Glomerular visceral epithelial cell (primary cell): ENCODE measurements at regions not wholly inside any gene's neighbourhood (a gene's known extent, or its start where the extent isn't known, plus 50 kb on each side); places are given as distances from the start of the nearest gene placed in this dataset.
A peak's percentile ranks its signal among the peaks of the same experiment; 100 is the strongest.

Experiments
- DNase-seq: peaks from one replicate; pipeline ENCODE4 v3.0.0-alpha.2; 2016; ENCODE audit errors: extremely low spot score

- DNase-seq, result peak; percentile 67
Measured at GRCh38 chr4:128601991-128602695, 207.4 kb upstream of the JADE1 start.

- DNase-seq, result peak; percentile 97
Measured at GRCh38 chr4:128600996-128601871, 208.3 kb upstream of the JADE1 start.

GRCh38 chr4:128600410-128600809 lies 209.1 kb upstream of the JADE1 start:
- DNase-seq, result peak; percentile 16

- DNase-seq, result no peak
Measured at GRCh38 chr4:128597500-128597899, 212.0 kb upstream of the JADE1 start.

- no peak for DNase-seq
Measured at GRCh38 chr4:128596853-128597252, 212.6 kb upstream of the JADE1 start.

GRCh38 chr4:128596115-128596514 lies 213.4 kb upstream of the JADE1 start:
- peak; percentile 23 for DNase-seq

- no peak for DNase-seq
Measured at GRCh38 chr4:128591482-128591881, 218.0 kb upstream of the JADE1 start.

- DNase-seq, result peak; percentile 28
Measured at GRCh38 chr4:128590773-128591172, 218.7 kb upstream of the JADE1 start.

GRCh38 chr4:128590034-128590740 lies 219.3 kb upstream of the JADE1 start:
- DNase-seq, result peak; percentile 45

- no peak for DNase-seq
Measured at GRCh38 chr4:128589384-128589965, 220.0 kb upstream of the JADE1 start.

GRCh38 chr4:128587382-128587781 lies 222.1 kb upstream of the JADE1 start:
- no peak for DNase-seq

- DNase-seq, result no peak
Measured at GRCh38 chr4:128583753-128584712, 225.5 kb upstream of the JADE1 start.

GRCh38 chr4:128582427-128582870 lies 227.1 kb upstream of the JADE1 start:
- DNase-seq, result no peak

- DNase-seq, result no peak
Measured at GRCh38 chr4:128579154-128579853, 230.2 kb upstream of the JADE1 start.

GRCh38 chr4:128574706-128575105 lies 234.8 kb upstream of the JADE1 start:
- DNase-seq, result peak; percentile 86

- peak; percentile 97 for DNase-seq
Measured at GRCh38 chr4:128573781-128574508, 235.6 kb upstream of the JADE1 start.

GRCh38 chr4:128572778-128573241 lies 236.7 kb upstream of the JADE1 start:
- peak; percentile 61 for DNase-seq

- peak; percentile 88 for DNase-seq
Measured at GRCh38 chr4:128571747-128572146, 237.8 kb upstream of the JADE1 start.

GRCh38 chr4:128570387-128570975 lies 239.0 kb upstream of the JADE1 start:
- DNase-seq, result no peak
